ENCODE measurements at regions not wholly inside any gene's neighbourhood (a gene's known extent, or its start where the extent isn't known, plus 50 kb on each side); places are given as distances from the start of the nearest gene placed in this dataset.

GRCh38 chr11:128209138-128209435 lies 378.3 kb downstream of the ETS1 start:
- DNase-seq (ENCODE audit: low read depth, low spot score), result no peak
- H3K36me3 ChIP-seq (ENCODE audit: insufficient read depth, insufficient read length, low read length), result no peaks in the 10 kb centered on the region
- no peaks in the 10 kb centered on the region for H3K27me3 ChIP-seq (ENCODE audit: insufficient read depth, insufficient read length)
- no peak overlapping the region for H3K9ac ChIP-seq (ENCODE audit: insufficient read length, low read depth)
- TF ChIP-seq ZNF274 (IDR thresholded peaks at IDR 0.05; ENCODE audit: low read depth, low read length), result no peak
- H3K4me3 ChIP-seq (ENCODE audit: insufficient read length, low read depth), result no peak overlapping the region
- H3K9me3 ChIP-seq (ENCODE audit: insufficient read depth, low read length), result peaks cover 4% of the 10 kb centered on the region; the same call in 1 of the 2 replicates
- H3K4me1 ChIP-seq (ENCODE audit: insufficient read depth, insufficient read length), result no peaks in the 10 kb centered on the region

- TF ChIP-seq ZNF274 (IDR thresholded peaks at IDR 0.05; ENCODE audit: low read depth, low read length) (no peak), YY1 (IDR thresholded peaks at IDR 0.05; ENCODE audit: insufficient read depth, insufficient read length) (no peak), SUZ12 (IDR thresholded peaks at IDR 0.05; ENCODE audit: extremely low read depth, insufficient read depth, insufficient read length) (no peak)
- no peak for DNase-seq (ENCODE audit: low read depth, low spot score)
- H3K36me3 ChIP-seq (ENCODE audit: insufficient read depth, insufficient read length, low read length), result no peaks in the 10 kb centered on the region
- H3K4me3 ChIP-seq (ENCODE audit: insufficient read length, low read depth), result no peak overlapping the region
- H3K9ac ChIP-seq (ENCODE audit: insufficient read length, low read depth), result no peak overlapping the region
- H3K9me3 ChIP-seq (ENCODE audit: insufficient read depth, low read length), result peaks cover 1% of the 10 kb centered on the region; the same call in 1 of the 2 replicates
- no peaks in the 10 kb centered on the region for H3K4me1 ChIP-seq (ENCODE audit: insufficient read depth, insufficient read length)
- H3K27me3 ChIP-seq (ENCODE audit: insufficient read depth, insufficient read length), result no peaks in the 10 kb centered on the region
These were observed 378.8 kb downstream of the ETS1 start for GRCh38 chr11:128208329-128209137.

GRCh38 chr11:128207861-128208321 lies 379.5 kb downstream of the ETS1 start:
- H3K4me1 ChIP-seq (ENCODE audit: insufficient read depth, insufficient read length), result no peaks in the 10 kb centered on the region
- H3K9me3 ChIP-seq (ENCODE audit: insufficient read depth, low read length), result no peaks in the 10 kb centered on the region
- no peak overlapping the region for H3K9ac ChIP-seq (ENCODE audit: insufficient read length, low read depth)
- TF ChIP-seq ZNF274 (IDR thresholded peaks at IDR 0.05; ENCODE audit: low read depth, low read length) (no peak), SUZ12 (IDR thresholded peaks at IDR 0.05; ENCODE audit: extremely low read depth, insufficient read depth, insufficient read length) (no peak), YY1 (IDR thresholded peaks at IDR 0.05; ENCODE audit: insufficient read depth, insufficient read length) (no peak)
- no peak overlapping the region for H3K4me3 ChIP-seq (ENCODE audit: insufficient read length, low read depth)
- no peak for DNase-seq (ENCODE audit: low read depth, low spot score)
- no peaks in the 10 kb centered on the region for H3K36me3 ChIP-seq (ENCODE audit: insufficient read depth, insufficient read length, low read length)
- H3K27me3 ChIP-seq (ENCODE audit: insufficient read depth, insufficient read length), result no peaks in the 10 kb centered on the region

GRCh38 chr11:128206461-128206860 lies 380.9 kb downstream of the ETS1 start:
- Histone ChIP-seq H3K4me1 (ENCODE audit: insufficient read depth, insufficient read length) (no peaks in the 10 kb centered on the region), H3K27me3 (ENCODE audit: insufficient read depth, insufficient read length) (no peaks in the 10 kb centered on the region), H3K9ac (ENCODE audit: insufficient read length, low read depth) (no peak overlapping the region), H3K36me3 (ENCODE audit: insufficient read depth, insufficient read length, low read length) (no peaks in the 10 kb centered on the region), H3K9me3 (ENCODE audit: insufficient read depth, low read length) (no peaks in the 10 kb centered on the region), H3K4me3 (ENCODE audit: insufficient read length, low read depth) (no peak overlapping the region)
- TF ChIP-seq SUZ12 (IDR thresholded peaks at IDR 0.05; ENCODE audit: extremely low read depth, insufficient read depth, insufficient read length) (no peak), ZNF274 (IDR thresholded peaks at IDR 0.05; ENCODE audit: low read depth, low read length) (no peak), YY1 (IDR thresholded peaks at IDR 0.05; ENCODE audit: insufficient read depth, insufficient read length) (no peak)
- no peak for DNase-seq (ENCODE audit: low read depth, low spot score)

GRCh38 chr11:128205796-128206195 lies 381.6 kb downstream of the ETS1 start:
- no peak for DNase-seq (ENCODE audit: low read depth, low spot score)
- Histone ChIP-seq H3K36me3 (ENCODE audit: insufficient read depth, insufficient read length, low read length) (no peaks in the 10 kb centered on the region), H3K4me3 (ENCODE audit: insufficient read length, low read depth) (no peak overlapping the region)

GRCh38 chr11:128204898-128205297 lies 382.5 kb downstream of the ETS1 start:
- Histone ChIP-seq H3K36me3 (ENCODE audit: insufficient read depth, insufficient read length, low read length) (no peaks in the 10 kb centered on the region), H3K4me3 (ENCODE audit: insufficient read length, low read depth) (no peak overlapping the region), H3K4me1 (ENCODE audit: insufficient read depth, insufficient read length) (no peaks in the 10 kb centered on the region), H3K9ac (ENCODE audit: insufficient read length, low read depth) (no peak overlapping the region), H3K9me3 (ENCODE audit: insufficient read depth, low read length) (no peaks in the 10 kb centered on the region), H3K27me3 (ENCODE audit: insufficient read depth, insufficient read length) (no peaks in the 10 kb centered on the region)
- TF ChIP-seq SUZ12 (IDR thresholded peaks at IDR 0.05; ENCODE audit: extremely low read depth, insufficient read depth, insufficient read length) (no peak), ZNF274 (IDR thresholded peaks at IDR 0.05; ENCODE audit: low read depth, low read length) (no peak), YY1 (IDR thresholded peaks at IDR 0.05; ENCODE audit: insufficient read depth, insufficient read length) (no peak)
- DNase-seq (ENCODE audit: low read depth, low spot score), result no peak

More at GRCh38 chr11:128205796-128206195, 381.6 kb downstream of the ETS1 start:
- no peaks in the 10 kb centered on the region for H3K27me3 ChIP-seq (ENCODE audit: insufficient read depth, insufficient read length)
- no peaks in the 10 kb centered on the region for H3K9me3 ChIP-seq (ENCODE audit: insufficient read depth, low read length)
- H3K4me1 ChIP-seq (ENCODE audit: insufficient read depth, insufficient read length), result no peaks in the 10 kb centered on the region
- no peak overlapping the region for H3K9ac ChIP-seq (ENCODE audit: insufficient read length, low read depth)
- TF ChIP-seq YY1 (IDR thresholded peaks at IDR 0.05; ENCODE audit: insufficient read depth, insufficient read length), result no peak
- TF ChIP-seq SUZ12 (IDR thresholded peaks at IDR 0.05; ENCODE audit: extremely low read depth, insufficient read depth, insufficient read length), result no peak
- no peak for TF ChIP-seq ZNF274 (IDR thresholded peaks at IDR 0.05; ENCODE audit: low read depth, low read length)

- no peak for DNase-seq (ENCODE audit: low read depth, low spot score)
- H3K27me3 ChIP-seq (ENCODE audit: insufficient read depth, insufficient read length), result no peaks in the 10 kb centered on the region
- no peak overlapping the region for H3K9ac ChIP-seq (ENCODE audit: insufficient read length, low read depth)
- no peaks in the 10 kb centered on the region for H3K9me3 ChIP-seq (ENCODE audit: insufficient read depth, low read length)
- TF ChIP-seq ZNF274 (IDR thresholded peaks at IDR 0.05; ENCODE audit: low read depth, low read length) (no peak), SUZ12 (IDR thresholded peaks at IDR 0.05; ENCODE audit: extremely low read depth, insufficient read depth, insufficient read length) (no peak), YY1 (IDR thresholded peaks at IDR 0.05; ENCODE audit: insufficient read depth, insufficient read length) (no peak)
- H3K4me3 ChIP-seq (ENCODE audit: insufficient read length, low read depth), result no peak overlapping the region
- no peaks in the 10 kb centered on the region for H3K36me3 ChIP-seq (ENCODE audit: insufficient read depth, insufficient read length, low read length)
- H3K4me1 ChIP-seq (ENCODE audit: insufficient read depth, insufficient read length), result no peaks in the 10 kb centered on the region
These were observed 385.6 kb downstream of the ETS1 start for GRCh38 chr11:128201801-128202200.
